GM12864 (cell line): ENCODE measurements at regions not wholly inside any gene's neighbourhood (a gene's known extent, or its start where the extent isn't known, plus 50 kb on each side); places are given as distances from the start of the nearest gene placed in this dataset.

Source experiments
- DNase-seq: peaks from one replicate; pipeline ENCODE4 v3.0.0-alpha.2; 2011; ENCODE audit warnings: low read depth
- H3K4me3 ChIP-seq: 2 replicates; pipeline ENCODE4 v1.5.1; 2011; ENCODE audit warnings: mild to moderate bottlenecking, low read depth, low read length, control low read depth
- CTCF ChIP-seq: IDR thresholded peaks from 2 replicates; pipeline ENCODE4 v1.5.1; 2011; ENCODE audit warnings: low read depth, mild to moderate bottlenecking, moderate library complexity, low read length, control low read depth, inconsistent platforms; ENCODE audit errors: missing control alignments

DNA sequence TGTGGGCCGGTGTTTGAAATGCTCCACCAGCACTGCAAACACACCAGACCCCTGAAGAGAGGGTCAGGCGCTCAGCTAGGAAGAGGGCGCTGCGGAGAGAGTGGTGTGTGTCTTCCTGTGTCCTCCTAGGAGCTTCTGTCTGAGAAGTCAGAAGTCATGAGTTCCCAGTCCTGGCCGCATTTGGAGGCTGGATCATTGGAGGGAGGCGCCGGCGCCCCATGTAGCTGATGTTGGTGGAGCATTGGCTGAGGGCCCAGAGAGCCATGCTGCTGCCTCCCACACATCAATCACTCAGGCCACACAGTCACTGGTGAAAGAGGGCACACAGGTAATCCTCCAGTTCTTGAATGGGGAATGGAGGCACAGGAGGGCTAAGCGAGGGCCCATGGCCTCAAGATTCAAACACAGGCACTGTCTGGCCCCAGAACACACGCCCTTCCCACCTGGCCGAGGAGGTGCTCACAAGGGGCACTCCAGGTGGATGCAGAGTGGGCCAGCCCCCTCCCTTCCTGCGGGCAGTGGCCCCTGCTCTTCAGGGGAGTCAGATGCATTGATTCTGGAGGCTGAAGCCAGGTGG lies 66.3 kb downstream of the RRM2 start:
- no peak for TF ChIP-seq CTCF
- no peak overlapping the region for H3K4me3 ChIP-seq
- no peak for DNase-seq

DNA sequence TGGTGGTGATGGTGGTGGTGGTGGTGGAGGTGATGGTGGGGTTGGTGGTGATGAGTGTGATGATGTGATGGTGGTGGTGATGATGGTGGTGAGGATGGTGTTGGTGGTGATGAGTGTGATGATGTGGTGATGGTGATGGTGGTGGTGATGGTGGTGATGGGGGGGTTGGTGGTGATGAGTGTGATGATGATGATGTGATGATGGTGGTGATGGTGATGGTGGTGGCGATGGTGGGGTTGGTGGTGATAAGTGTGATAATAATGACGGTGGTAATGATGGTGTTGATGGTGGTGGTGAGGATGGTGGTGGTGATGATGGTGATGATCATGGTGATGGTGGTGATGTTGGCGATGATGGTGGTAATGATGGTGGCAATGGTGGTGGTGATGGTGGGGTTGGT lies 67.7 kb downstream of the RRM2 start:
- DNase-seq = no peak
- no peak overlapping the region for H3K4me3 ChIP-seq
- no peak for TF ChIP-seq CTCF

GRCh38 chr2:10190737-10191532 lies 68.4 kb downstream of the RRM2 start:
- DNase-seq = no peak
- TF ChIP-seq CTCF = no peak
- H3K4me3 ChIP-seq = no peak overlapping the region

DNA sequence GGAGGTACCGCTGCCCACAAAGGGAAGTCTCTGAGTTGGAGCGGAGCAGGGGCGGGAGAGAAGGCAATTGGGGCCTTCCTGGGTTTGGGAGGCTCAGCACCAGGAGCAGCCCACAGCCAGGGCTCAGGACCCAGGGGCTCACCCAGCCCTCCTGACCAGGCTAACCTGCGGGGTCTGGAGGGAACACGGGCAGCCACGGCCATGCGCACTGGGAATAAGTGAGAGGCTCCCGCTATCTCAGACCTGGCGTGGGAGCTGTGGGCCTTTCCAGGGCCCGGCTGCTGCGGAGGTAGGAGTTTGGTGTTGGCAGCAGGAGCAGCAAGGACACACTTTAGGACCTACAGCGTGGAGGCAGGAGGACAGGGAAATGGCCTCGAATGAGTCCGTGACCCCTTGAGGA lies 69.0 kb downstream of the RRM2 start:
- no peak for DNase-seq
- no peak overlapping the region for H3K4me3 ChIP-seq
- no peak for TF ChIP-seq CTCF

DNA sequence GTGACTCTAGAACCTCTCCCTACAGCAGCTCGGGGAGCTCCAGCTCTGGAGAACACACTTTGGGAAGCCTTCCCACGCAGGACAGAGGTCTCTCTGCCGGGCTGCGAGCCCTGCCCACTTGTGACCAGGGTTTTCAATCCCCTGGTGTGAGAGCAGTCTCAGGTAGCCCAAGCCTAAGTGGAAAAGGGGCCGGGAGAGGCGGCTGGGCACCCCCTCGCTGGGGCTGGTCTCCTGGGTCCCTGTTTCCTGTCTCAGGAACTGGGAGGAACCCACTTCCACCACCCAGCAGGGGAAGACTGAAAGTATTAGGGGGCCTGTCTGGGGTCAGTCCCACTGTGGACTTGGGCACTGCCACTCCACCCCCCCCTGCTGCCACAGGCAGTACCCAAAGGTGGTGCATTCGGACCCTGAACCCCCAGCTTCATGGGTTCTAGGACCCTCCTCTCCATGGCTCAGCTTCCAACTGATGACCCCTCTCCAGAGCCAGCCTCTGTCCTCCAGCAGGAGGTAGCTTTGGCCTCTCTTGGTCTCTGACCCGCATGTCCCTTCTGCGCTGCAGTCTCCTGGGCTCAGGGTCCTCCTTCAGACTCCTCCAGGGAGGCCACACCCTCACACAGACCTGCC lies 70.0 kb downstream of the RRM2 start:
- DNase-seq = no peak
- no peak overlapping the region for H3K4me3 ChIP-seq
- TF ChIP-seq CTCF = no peak

- TF ChIP-seq CTCF = no peak
- H3K4me3 ChIP-seq = no peak overlapping the region
- no peak for DNase-seq
Observed at GRCh38 chr2:10193276-10193795, 70.8 kb downstream of the RRM2 start.
